DMS153 (cell line): ENCODE measurements at regions not wholly inside any gene's neighbourhood (a gene's known extent, or its start where the extent isn't known, plus 50 kb on each side); places are given as distances from the start of the nearest gene placed in this dataset.
"Not testable (repeated sequence)": the region's sequence is repeated elsewhere in the genome, so short reads cannot be mapped to it uniquely, and the experiment has no call there.

Source experiments
- DNase-seq: peaks from one replicate; lab custom pipeline; 2025; lab: John Stamatoyannopoulos, UW

DNA sequence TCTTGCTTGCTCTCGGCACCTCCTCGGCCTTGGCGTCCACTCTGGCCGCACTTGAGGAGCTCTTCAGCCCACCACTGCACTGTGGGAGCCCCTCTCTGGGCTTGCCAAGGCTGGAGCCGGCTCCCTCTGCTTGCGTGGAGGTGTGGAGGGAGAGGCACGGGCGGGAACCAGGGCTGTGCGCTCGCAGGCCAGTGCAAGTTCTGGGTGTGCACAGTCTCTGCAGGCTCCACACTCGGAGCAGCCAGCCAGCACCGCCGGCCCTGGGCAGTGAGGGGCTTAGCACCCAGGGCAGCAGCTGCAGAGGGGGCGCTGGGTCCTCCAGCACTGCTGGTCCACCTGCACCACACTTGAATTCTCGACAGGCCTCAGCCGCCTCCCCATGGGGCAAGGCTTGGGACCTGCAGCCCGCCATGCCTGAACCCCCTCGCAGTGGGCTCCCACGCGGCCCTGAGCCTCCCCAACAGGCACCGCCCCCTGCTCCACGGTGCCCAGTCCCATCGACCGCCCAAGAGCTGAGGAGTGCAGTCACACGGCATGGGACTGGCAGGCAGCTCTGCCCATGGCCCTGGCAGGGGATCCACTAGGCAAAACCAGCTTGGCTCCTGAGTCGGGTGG lies 411.2 kb upstream of the CHAC2 start:
- DNase-seq: no peak

- peak; percentile 41 for DNase-seq
These were observed 414.2 kb upstream of the CHAC2 start for GRCh38 chr2:53353135-53354114.

DNA sequence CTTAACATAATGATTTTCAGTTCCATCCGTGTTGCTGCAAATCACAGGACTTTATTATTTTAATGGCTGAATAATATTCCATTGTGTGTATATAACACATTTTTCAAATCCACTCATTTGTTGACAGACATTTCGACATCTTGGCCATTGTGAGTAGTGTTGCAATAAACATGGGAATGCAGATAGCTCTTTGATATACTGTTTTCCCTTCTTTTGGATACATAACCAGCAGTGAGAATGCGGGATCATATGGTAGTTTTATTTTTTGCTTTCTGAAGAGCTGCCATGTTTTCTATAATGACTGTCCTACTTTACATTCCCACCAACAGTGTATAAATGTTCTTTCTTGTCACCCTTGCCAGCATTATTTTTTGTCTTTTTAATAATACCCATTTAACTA lies 420.3 kb upstream of the CHAC2 start:
- DNase-seq: no peak

DNA sequence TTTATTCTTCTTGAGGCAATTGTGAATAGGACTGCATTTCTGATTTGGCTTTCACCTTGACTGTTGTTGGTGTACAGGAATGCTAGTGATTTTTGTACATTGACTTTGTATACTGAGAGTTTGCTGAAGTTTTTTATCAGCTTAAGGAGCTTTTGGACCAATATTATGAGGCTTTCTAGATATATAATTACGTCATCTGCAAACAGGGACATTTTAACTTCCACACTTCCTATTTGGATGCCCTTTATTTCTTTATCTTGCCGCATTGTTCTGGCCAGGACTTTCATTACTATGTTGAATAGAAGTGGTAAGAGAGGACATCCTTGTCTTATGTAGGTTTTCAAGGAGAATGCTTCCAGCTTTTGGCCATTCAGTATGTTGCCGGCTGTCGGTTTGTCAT lies 425.4 kb upstream of the CHAC2 start:
- no peak for DNase-seq

DNA sequence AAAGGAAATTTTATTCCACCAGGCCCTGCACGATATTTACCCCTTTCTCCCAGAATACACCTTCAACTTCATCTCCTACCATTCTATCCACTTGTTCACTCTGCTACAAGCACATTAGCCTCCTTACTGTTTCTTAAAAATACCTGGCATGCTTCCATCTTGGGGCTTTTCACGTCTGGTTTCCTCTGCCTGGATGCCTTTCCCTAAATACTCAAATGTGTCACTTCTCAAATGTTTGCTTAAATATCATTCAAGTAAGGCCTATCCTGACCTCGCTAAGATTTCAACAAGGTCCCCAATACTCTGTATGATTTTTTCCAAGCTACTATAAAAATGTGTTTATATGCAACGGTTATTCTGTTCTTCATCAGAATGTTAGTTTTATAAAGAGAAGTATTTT lies 433.0 kb upstream of the CHAC2 start:
- no peak for DNase-seq

GRCh38 chr2:53331667-53332066 lies 435.9 kb upstream of the CHAC2 start:
- DNase-seq: no peak

- DNase-seq: no peak
These were observed 449.7 kb upstream of the CHAC2 start for GRCh38 chr2:53317861-53318260.

GRCh38 chr2:53315149-53315548 lies 452.5 kb upstream of the CHAC2 start:
- DNase-seq: no peak

DNA sequence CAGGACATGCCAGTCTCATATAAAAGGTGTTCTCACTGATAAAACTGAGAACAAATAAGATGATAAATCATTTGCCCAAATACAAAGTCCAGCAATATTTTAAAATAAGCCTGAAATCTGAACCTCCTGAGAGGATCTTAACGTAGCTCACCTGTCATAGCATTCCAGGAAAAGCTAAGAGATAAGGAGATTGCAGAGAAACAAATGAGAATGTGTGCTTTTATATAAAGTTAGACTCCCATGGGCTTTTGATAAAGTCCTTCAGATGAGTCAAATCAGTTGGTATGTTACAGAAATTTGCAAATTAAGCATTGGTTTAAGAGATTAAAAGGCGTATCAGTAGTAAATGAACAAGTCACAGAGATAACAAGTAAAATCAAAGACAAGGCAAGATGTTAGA lies 452.9 kb upstream of the CHAC2 start:
- DNase-seq: no peak

- DNase-seq: not testable (repeated sequence)
These were observed 454.0 kb upstream of the CHAC2 start for GRCh38 chr2:53313644-53314043.

- DNase-seq: no peak
These were observed 454.9 kb upstream of the CHAC2 start for GRCh38 chr2:53312721-53313120.

DNA sequence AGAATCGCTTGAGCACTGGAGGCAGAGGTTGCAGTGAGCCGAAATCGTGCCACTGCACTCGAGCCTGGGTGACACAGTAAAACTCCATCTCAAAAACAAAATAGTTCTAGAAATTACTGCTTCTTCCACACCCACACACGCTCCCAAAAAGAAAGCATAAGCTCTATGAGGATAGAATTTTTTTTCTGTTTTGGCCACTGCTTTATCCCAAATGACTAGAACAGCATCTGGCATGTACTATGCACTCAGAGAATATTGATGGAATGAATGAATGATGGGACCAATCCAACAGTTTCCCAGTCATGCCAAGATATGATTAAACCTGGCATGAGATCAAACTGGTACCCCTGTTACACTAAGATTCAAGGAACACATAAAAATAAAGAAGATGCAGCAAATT lies 455.4 kb upstream of the CHAC2 start:
- DNase-seq: no peak

GRCh38 chr2:53303012-53303578 lies 464.5 kb upstream of the CHAC2 start:
- no peak for DNase-seq

DNA sequence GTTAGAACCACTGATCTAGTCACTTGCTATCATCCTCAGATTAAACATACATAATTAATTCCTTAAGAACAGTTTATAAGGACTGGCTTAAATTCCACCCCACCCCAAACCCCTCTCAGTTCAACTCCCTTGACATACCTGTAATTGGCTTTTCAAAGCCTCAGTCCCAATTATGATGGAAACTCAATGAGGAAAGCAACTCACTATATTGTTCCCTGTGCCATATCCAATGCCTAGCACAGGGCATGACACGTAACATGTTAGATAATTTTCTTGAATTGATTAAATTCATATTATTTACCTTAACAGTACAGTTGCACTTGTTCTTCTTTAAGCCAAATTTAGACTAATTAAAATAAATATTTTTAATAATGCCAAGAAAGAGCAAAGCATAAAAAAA lies 465.1 kb upstream of the CHAC2 start:
- DNase-seq: no peak

DNA sequence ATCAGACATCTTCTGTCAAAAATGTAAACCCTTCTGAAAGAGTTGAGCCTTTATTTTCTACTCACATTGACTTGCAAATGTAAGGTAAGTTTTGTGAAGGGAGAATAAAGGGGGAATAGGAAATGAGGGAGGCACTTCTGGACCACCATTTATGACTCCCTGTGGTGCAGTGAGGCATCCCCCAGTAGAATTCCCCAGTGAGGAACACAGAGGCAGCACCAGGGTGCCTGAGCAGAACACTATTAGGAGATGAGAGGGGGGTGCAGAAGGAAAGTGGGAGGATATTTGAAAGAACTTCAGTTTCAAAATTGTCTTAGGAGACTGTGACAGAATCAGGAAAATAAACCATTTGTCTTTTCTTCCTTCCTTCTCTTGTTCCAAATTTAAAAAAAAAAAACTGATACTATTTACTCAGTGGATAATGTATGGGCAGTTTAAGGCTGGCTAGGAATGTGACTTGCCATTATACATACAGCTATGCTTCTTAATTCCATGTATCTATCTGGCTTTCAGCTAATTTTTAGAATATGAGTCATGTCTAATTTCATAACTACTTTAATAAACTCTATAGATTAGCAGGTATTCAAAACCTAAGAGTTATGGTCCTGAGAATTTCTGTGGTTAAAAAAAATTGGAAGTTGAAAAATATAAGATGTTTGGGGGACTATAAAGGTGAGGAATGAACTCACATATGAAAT lies 478.1 kb upstream of the CHAC2 start:
- DNase-seq: no peak

GRCh38 chr2:53286345-53286744 lies 481.3 kb upstream of the CHAC2 start:
- DNase-seq: no peak

GRCh38 chr2:53275743-53276142 lies 491.9 kb upstream of the CHAC2 start:
- DNase-seq: no peak

- no peak for DNase-seq
These were observed 499.0 kb upstream of the CHAC2 start for GRCh38 chr2:53268626-53269025.

- no peak for DNase-seq
These were observed 499.5 kb upstream of the CHAC2 start for GRCh38 chr2:53268086-53268485.

- no peak for DNase-seq
These were observed 501.9 kb upstream of the CHAC2 start for GRCh38 chr2:53265544-53266299.

GRCh38 chr2:53260568-53260967 lies 507.0 kb upstream of the CHAC2 start:
- no peak for DNase-seq
